MM.1S (cell line): ENCODE measurements at regions not wholly inside any gene's neighbourhood (a gene's known extent, or its start where the extent isn't known, plus 50 kb on each side); places are given as distances from the start of the nearest gene placed in this dataset.

Experiments used
- EZH2 ChIP-seq: fragments of 300-600 bp; sonication (generic); optimal IDR thresholded peaks from 2 replicates; pipeline ENCODE3; 2017; ENCODE audit warnings: low read depth, mild to moderate bottlenecking, antibody characterized with exemption, low read length, mixed read lengths
- EZH2phosphoT487 ChIP-seq: fragments of 300-600 bp; sonication (generic); IDR thresholded peaks from 2 replicates; pipeline ENCODE4 v1.6.1; 2018; ENCODE audit warnings: antibody characterized with exemption, low read length
- TF ChIP-seq, protein P1 (sequence below): fragments of 300-600 bp; sonication (generic); IDR thresholded peaks from 2 replicates; pipeline ENCODE4 v1.5.1; 2016; ENCODE audit warnings: antibody characterized with exemption, low read length, mixed read lengths

DNA sequence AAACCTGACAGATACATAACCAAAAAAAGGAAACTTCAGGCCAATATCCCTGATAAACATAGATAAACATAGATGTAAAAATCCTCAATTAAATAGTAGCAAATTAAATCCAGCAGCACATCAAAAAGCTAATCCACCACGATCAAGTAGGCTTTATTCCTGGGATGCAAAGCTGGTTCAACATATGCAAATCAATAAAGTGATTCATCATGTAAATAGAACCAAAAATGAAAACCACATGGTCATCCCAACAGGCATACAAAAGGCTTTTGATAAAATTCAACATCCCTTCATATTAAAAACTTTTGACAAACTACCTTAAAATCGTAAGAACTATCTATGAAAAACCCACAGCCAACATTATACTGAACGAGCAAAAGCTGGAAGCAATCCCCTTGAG is 882.2 kb downstream of the NTRK3 start:
- TF ChIP-seq, protein P1, sequence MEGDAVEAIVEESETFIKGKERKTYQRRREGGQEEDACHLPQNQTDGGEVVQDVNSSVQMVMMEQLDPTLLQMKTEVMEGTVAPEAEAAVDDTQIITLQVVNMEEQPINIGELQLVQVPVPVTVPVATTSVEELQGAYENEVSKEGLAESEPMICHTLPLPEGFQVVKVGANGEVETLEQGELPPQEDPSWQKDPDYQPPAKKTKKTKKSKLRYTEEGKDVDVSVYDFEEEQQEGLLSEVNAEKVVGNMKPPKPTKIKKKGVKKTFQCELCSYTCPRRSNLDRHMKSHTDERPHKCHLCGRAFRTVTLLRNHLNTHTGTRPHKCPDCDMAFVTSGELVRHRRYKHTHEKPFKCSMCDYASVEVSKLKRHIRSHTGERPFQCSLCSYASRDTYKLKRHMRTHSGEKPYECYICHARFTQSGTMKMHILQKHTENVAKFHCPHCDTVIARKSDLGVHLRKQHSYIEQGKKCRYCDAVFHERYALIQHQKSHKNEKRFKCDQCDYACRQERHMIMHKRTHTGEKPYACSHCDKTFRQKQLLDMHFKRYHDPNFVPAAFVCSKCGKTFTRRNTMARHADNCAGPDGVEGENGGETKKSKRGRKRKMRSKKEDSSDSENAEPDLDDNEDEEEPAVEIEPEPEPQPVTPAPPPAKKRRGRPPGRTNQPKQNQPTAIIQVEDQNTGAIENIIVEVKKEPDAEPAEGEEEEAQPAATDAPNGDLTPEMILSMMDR, result no peak
- TF ChIP-seq EZH2phosphoT487 (no peak), EZH2 (no peak)
